ENCODE measurements at regions not wholly inside any gene's neighbourhood (a gene's known extent, or its start where the extent isn't known, plus 50 kb on each side); places are given as distances from the start of the nearest gene placed in this dataset.

GRCh38 chr6:165827190-165827518 lies 164.1 kb upstream of the PDE10A start:
- Histone ChIP-seq H2BK15ac (ENCODE audit: low read depth, low read length) (no peak overlapping the region), H3K9me1 (ENCODE audit: insufficient read depth, low read length) (no peaks in the 10 kb centered on the region), H3K27me3 (ENCODE audit: control insufficient read depth, insufficient read depth, low read length) (no peaks in the 10 kb centered on the region), H2AK9ac (replicated peaks; ENCODE audit: low read depth, low read length, poor library complexity) (no peak overlapping the region), H2AFZ (replicated peaks; ENCODE audit: low read length, poor library complexity) (no peak overlapping the region), H2BK120ac (ENCODE audit: low read depth, low read length) (no peak overlapping the region), H3K56ac (ENCODE audit: extremely low read depth, insufficient read depth, low read length) (no peak overlapping the region), H2AK5ac (ENCODE audit: low read depth, low read length) (no peak overlapping the region), H3K79me1 (ENCODE audit: low read depth in 1 of 2, low read length in 2 of 2) (no peaks in the 10 kb centered on the region), H3K14ac (replicated peaks; ENCODE audit: low read depth, low read length) (no peak overlapping the region), H3K27ac (ENCODE audit: insufficient read depth, low read length) (no peak overlapping the region), H3K4me1 (ENCODE audit: control insufficient read depth, insufficient read depth, low read length) (no peaks in the 10 kb centered on the region), H3K36me3 (ENCODE audit: control insufficient read depth, insufficient read depth, low read length) (no peaks in the 10 kb centered on the region; the same call in 1 of the 2 replicates), H2BK5ac (ENCODE audit: low read depth, low read length, poor library complexity, severe bottlenecking) (no peak overlapping the region), H3K4me3 (ENCODE audit: insufficient read depth, low read depth, low read length) (no peak overlapping the region), H3K9ac (ENCODE audit: low read depth, low read length) (no peak overlapping the region), H3K9me3 (ENCODE audit: control insufficient read depth, insufficient read depth, low read length) (no peaks in the 10 kb centered on the region), H3K23ac (ENCODE audit: low read depth, low read length) (no peak overlapping the region), H3K4me2 (ENCODE audit: low read depth, low read length) (no peak overlapping the region), H4K20me1 (ENCODE audit: insufficient read depth, low read length) (no peaks in the 10 kb centered on the region), H2BK20ac (ENCODE audit: low read depth, low read length) (no peak overlapping the region), H4K8ac (ENCODE audit: low read depth in 2 of 2, low read length in 2 of 2) (no peak overlapping the region), H3K4ac (ENCODE audit: low read depth, low read length) (no peak overlapping the region), H4K5ac (ENCODE audit: low read depth, low read length) (no peak overlapping the region), H3K18ac (ENCODE audit: low read depth, low read length) (no peak overlapping the region), H4K91ac (ENCODE audit: insufficient read depth, low read depth, low read length) (no peak overlapping the region)
- in situ Hi-C loops (cut with MboI; ENCODE audit: low sequenced_read_pairs) = no loop called here
- TF ChIP-seq MAZ (IDR thresholded peaks at IDR 0.05; ENCODE audit: borderline replicate concordance, low read depth, low read length) (no peak), SMC3 (IDR thresholded peaks at IDR 0.05; ENCODE audit: low read depth, low read length) (no peak), CEBPB (IDR thresholded peaks at IDR 0.05; ENCODE audit: low read depth, low read length) (no peak), RFX5 (IDR thresholded peaks at IDR 0.05; ENCODE audit: low read depth, low read length) (no peak), USF2 (IDR thresholded peaks at IDR 0.05; ENCODE audit: low read depth, low read length) (no peak), FOS (IDR thresholded peaks at IDR 0.05; ENCODE audit: low read depth, low read length) (no peak), BHLHE40 (IDR thresholded peaks at IDR 0.05; ENCODE audit: low read depth, low read length) (no peak), CTCF (conservative IDR thresholded peaks at IDR 0.05; ENCODE audit: low read depth, low read length) (no peak), ELK1 (IDR thresholded peaks at IDR 0.05; ENCODE audit: borderline replicate concordance, low read depth, low read length) (no peak), POLR2A (IDR thresholded peaks at IDR 0.05; ENCODE audit: low read depth, low read length) (no peak), RAD21 (IDR thresholded peaks at IDR 0.05; ENCODE audit: low read length) (no peak)
- 96% methylated on average over 5 of the region's 19 CpGs; no CpG with 5 or more reads in 1 of the 2 experiments for WGBS, 2 experiments (ENCODE audit: extremely low coverage in 2 of 2, insufficient read length in 1 of 2)
- BruUV-seq (replicated peaks) = no TSS peak
- CTCF ChIA-PET = no interaction called here
- POLR2A ChIA-PET (ENCODE audit: unreplicated experiment) = no interaction called here
- dilution Hi-C loops (cut with HindIII; ENCODE audit: low sequenced_read_pairs, unreplicated experiment) = no loop called here
- intact Hi-C loops (cut with micrococcal nuclease) = no loop called here
- ATAC-seq (ENCODE audit: low read depth) (no peak), DNase-seq (no peak)
